RWPE2 (cell line): ENCODE measurements at regions not wholly inside any gene's neighbourhood (a gene's known extent, or its start where the extent isn't known, plus 50 kb on each side); places are given as distances from the start of the nearest gene placed in this dataset.

Experiments used
- ATAC-seq: fragments of 200-7000 bp; cut with Tn5 transposase; 3 replicates; pipeline ENCODE4 v1.9.1; 2021; ENCODE audit warnings: low read depth
- DNase-seq: peaks from one replicate; pipeline ENCODE4 v3.0.0-alpha.2; 2020; ENCODE audit warnings: low spot score
- H3K27ac ChIP-seq: fragments of 450-650 bp; 2 replicates; pipeline ENCODE4 v1.5.1; 2017; ENCODE audit warnings: mild to moderate bottlenecking; ENCODE audit not compliant: poor library complexity, severe bottlenecking
- H3K27me3 ChIP-seq: fragments of 250-450 bp; sonication (Bioruptor Pico); 2 replicates; pipeline ENCODE4 v1.5.1; 2021; ENCODE audit warnings: mild to moderate bottlenecking, moderate library complexity; ENCODE audit not compliant: insufficient read depth, poor library complexity, severe bottlenecking
- H3K36me3 ChIP-seq: fragments of 250-450 bp; sonication (Bioruptor Pico); 2 replicates; pipeline ENCODE4 v1.5.1; 2020; ENCODE audit warnings: low read depth, mild to moderate bottlenecking, moderate library complexity
- H3K4me1 ChIP-seq: fragments of 250-450 bp; sonication (Bioruptor Pico); 2 replicates; pipeline ENCODE4 v1.5.1; 2021; ENCODE audit warnings: mild to moderate bottlenecking, moderate library complexity; ENCODE audit not compliant: insufficient read depth, poor library complexity, severe bottlenecking
- H3K4me3 ChIP-seq: fragments of 250-450 bp; sonication (Bioruptor Pico); 2 replicates; pipeline ENCODE4 v1.5.1; 2021; ENCODE audit warnings: mild to moderate bottlenecking, moderate library complexity; ENCODE audit not compliant: severe bottlenecking
- H3K9me3 ChIP-seq: fragments of 250-450 bp; sonication (Bioruptor Pico); 2 replicates; pipeline ENCODE4 v1.5.1; 2021; ENCODE audit warnings: mild to moderate bottlenecking, moderate library complexity; ENCODE audit not compliant: severe bottlenecking
- CTCF ChIP-seq: fragments of 450-650 bp; IDR thresholded peaks from one replicate; pipeline ENCODE4 v1.5.1; 2017; ENCODE audit warnings: mild to moderate bottlenecking, moderate library complexity; ENCODE audit not compliant: poor library complexity, severe bottlenecking

DNA sequence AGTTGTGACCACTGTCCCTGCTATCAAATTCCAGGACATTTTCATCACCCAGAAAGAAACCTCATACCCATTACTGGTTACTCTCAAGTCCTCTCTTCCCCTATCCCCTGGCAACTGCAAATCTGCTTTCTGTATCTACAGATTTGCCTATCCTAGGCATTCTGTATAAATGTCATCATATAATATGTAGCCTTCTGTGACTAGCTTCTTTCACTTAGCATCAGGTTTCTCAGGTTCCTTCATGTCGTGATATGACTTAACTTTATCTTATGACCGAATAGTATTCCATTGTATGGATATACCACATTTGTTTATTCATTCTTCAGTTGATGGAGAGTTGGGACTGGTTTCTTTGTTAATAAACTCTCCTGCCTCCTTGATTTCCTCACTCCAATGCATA, 60.5 kb downstream of the PMAIP1 start:
- Histone ChIP-seq H3K36me3 (no peaks in the 10 kb centered on the region), H3K4me3 (no peak overlapping the region), H3K27ac (no peak overlapping the region), H3K4me1 (peaks cover 16% of the 10 kb centered on the region), H3K9me3 (no peaks in the 10 kb centered on the region), H3K27me3 (no peaks in the 10 kb centered on the region)
- no peak for TF ChIP-seq CTCF
- no peak for DNase-seq
- no peak for ATAC-seq

DNA sequence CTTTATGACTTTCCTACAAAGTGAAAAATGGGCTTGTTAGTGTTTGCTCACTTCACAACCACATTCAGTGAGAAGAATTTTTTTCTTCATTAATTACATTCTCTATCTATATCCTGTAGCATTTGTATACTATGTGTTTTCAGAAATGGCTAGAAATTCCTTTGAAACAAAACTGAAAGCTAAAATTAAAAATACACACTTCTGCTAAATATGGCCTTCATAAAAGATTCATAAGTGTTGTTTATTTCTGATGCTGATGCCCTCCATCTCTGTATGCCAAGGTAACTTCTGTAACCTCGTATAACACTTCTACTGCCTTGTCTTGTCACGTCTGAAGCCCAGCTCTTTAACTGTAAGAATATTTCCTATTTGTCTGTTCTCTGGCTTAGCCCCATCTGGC, 59.8 kb downstream of the PMAIP1 start:
- no peaks in the 10 kb centered on the region for H3K27me3 ChIP-seq
- no peak overlapping the region for H3K27ac ChIP-seq
- TF ChIP-seq CTCF = no peak
- peaks cover 23% of the 10 kb centered on the region for H3K4me1 ChIP-seq
- ATAC-seq (no peak), DNase-seq (no peak)
- no peaks in the 10 kb centered on the region for H3K9me3 ChIP-seq
- no peak overlapping the region for H3K4me3 ChIP-seq
- no peaks in the 10 kb centered on the region for H3K36me3 ChIP-seq

- Histone ChIP-seq H3K4me3 (no peak overlapping the region), H3K27ac (no peak overlapping the region), H3K4me1 (peaks cover 28% of the 10 kb centered on the region), H3K36me3 (no peaks in the 10 kb centered on the region), H3K27me3 (no peaks in the 10 kb centered on the region), H3K9me3 (no peaks in the 10 kb centered on the region)
- no peak for TF ChIP-seq CTCF
- ATAC-seq (no peak), DNase-seq (no peak)
Measured at GRCh38 chr18:59959073-59959472, 59.3 kb downstream of the PMAIP1 start.

- ATAC-seq (peak; percentile 35; the same call in 2 of the 3 replicates), DNase-seq (peak; percentile 60)
- Histone ChIP-seq H3K9me3 (no peaks in the 10 kb centered on the region), H3K27me3 (no peaks in the 10 kb centered on the region), H3K4me3 (no peak overlapping the region), H3K36me3 (no peaks in the 10 kb centered on the region), H3K27ac (peak overlapping the region; percentile 6), H3K4me1 (peaks cover 37% of the 10 kb centered on the region)
- TF ChIP-seq CTCF = no peak
Measured at GRCh38 chr18:59957957-59958356, 58.2 kb downstream of the PMAIP1 start.

DNA sequence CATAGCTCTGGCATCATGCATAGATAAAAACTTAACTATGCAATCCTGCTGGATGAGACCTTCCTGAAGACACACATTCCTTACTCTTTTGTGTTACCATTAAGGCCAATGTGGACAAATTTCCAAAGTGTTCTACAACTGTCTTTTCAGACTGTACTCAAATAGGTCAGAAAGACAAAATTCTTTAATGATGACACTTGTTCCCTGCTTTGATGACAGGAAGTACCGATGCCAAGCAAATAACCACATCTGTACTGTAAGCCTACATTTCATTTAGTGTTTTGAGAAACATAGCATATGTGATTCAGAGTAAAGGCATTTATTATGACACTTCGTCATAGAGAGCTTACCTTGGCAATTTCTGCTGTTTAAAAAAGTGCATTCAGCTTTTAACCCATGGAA, 55.0 kb downstream of the PMAIP1 start:
- H3K27ac ChIP-seq = peak overlapping the region; percentile 89
- H3K4me1 ChIP-seq = peaks cover 48% of the 10 kb centered on the region
- no peaks in the 10 kb centered on the region for H3K27me3 ChIP-seq
- H3K4me3 ChIP-seq = no peak overlapping the region
- TF ChIP-seq CTCF = no peak
- no peaks in the 10 kb centered on the region for H3K9me3 ChIP-seq
- H3K36me3 ChIP-seq = no peaks in the 10 kb centered on the region
- ATAC-seq (peak; percentile 64), DNase-seq (no peak)
